HCT116 (cell line): ENCODE measurements at regions not wholly inside any gene's neighbourhood (a gene's known extent, or its start where the extent isn't known, plus 50 kb on each side); places are given as distances from the start of the nearest gene placed in this dataset.

Source experiments
- ATAC-seq: fragments of 200-7000 bp; cut with Tn5 transposase; 2 replicates; pipeline ENCODE4 v1.9.1; 2020; ENCODE audit warnings: mild to moderate bottlenecking, moderate library complexity
- BruUV-seq: library from RNA; stranded (reverse); fragments of 400-500 nt; replicated peaks from 2 replicates; lab custom pipeline; 2021; lab: Mats Ljungman, UMichigan
- CTCF ChIA-PET: fragments of 300-600 bp; sonication (Branson Sonifier 250); formaldehyde crosslinking; loops from one replicate; lab custom pipeline; 2021; ENCODE audit warnings: antibody characterized with exemption; lab: Charles Lee
- POLR2A ChIA-PET: fragments of 300-600, 350-600 bp; sonication (Branson Sonifier 250); formaldehyde crosslinking; loops from one replicate; lab custom pipeline; 2021; ENCODE audit warnings: antibody characterized with exemption; lab: Charles Lee
- RAD21 ChIA-PET, 2 experiments: fragments of 300-600 bp; sonication (Branson Sonifier 250); formaldehyde crosslinking; loops; one replicate each; lab custom pipeline; 2023; ENCODE audit warnings: low total read pairs in 2 of 2; ENCODE audit not compliant: uncharacterized antibody in 2 of 2, unreplicated experiment in 2 of 2, low non-redundant PET in 1 of 2; lab: Charles Lee
- DNase-seq: peaks from one replicate; pipeline ENCODE4 v3.0.0-alpha.2; 2010; ENCODE audit warnings: low read depth, low spot score
- H2AFZ ChIP-seq: fragments of 200-600 bp; shearing (Covaris generic), sonication (generic); 2 replicates; pipeline ENCODE4 v1.6.1; 2017; ENCODE audit warnings: low read depth, mixed run types, mixed read lengths, antibody characterized with exemption, low read length; ENCODE audit not compliant: poor library complexity, severe bottlenecking
- H3K27ac ChIP-seq: 2 replicates; pipeline ENCODE4 v1.5.1; 2012; ENCODE audit warnings: low read depth, low read length
- H3K27me3 ChIP-seq: fragments of 200-600 bp; sonication (generic); 2 replicates; pipeline ENCODE4 v1.6.1; 2016; ENCODE audit warnings: mixed run types, low read length, mixed read lengths; ENCODE audit not compliant: insufficient read depth
- H3K36me3 ChIP-seq, 2 experiments: fragments of 200-500 bp in 1 of 2; fragments of 200-600 bp in 1 of 2; sonication (Bioruptor generic) in 1 of 2; sonication (generic) in 1 of 2; 2 replicates each; pipeline versions ENCODE4 v1.5.1 to v1.6.1; 2014 to 2016; ENCODE audit warnings: low read length in 2 of 2, inconsistent platforms in 1 of 2, mixed read lengths in 1 of 2, mixed run types in 1 of 2; ENCODE audit not compliant: insufficient read depth in 2 of 2, control insufficient read depth in 1 of 2
- H3K4me1 ChIP-seq, 2 experiments: fragments of 200-600 bp in 1 of 2; sonication (generic) in 1 of 2; 2 replicates each; pipeline versions ENCODE4 v1.5.1 to v1.6.1; 2012 to 2017; ENCODE audit warnings: low read length in 2 of 2, inconsistent platforms in 1 of 2, mild to moderate bottlenecking in 1 of 2, mixed read lengths in 1 of 2, mixed run types in 1 of 2, moderate library complexity in 1 of 2; ENCODE audit not compliant: insufficient read depth in 2 of 2, control insufficient read depth in 1 of 2
- H3K4me2 ChIP-seq: fragments of 200-600 bp; sonication (generic); 2 replicates; pipeline ENCODE4 v1.6.1; 2017; ENCODE audit warnings: mixed run types, low read length, mixed read lengths
- H3K4me3 ChIP-seq, 2 experiments: fragments of 200-600 bp in 1 of 2; sonication (generic) in 1 of 2; replicated peaks in 1 of 2; 2 replicates each; pipeline ENCODE4 v1.5.1; 2011 to 2016; ENCODE audit warnings: low read length in 2 of 2, control low read depth in 1 of 2, low read depth in 1 of 2, mild to moderate bottlenecking in 1 of 2, mixed read lengths in 1 of 2, mixed run types in 1 of 2
- H3K79me2 ChIP-seq: fragments of 200-600 bp; sonication (generic); 2 replicates; pipeline ENCODE4 v1.6.1; 2017; ENCODE audit warnings: mild to moderate bottlenecking, mixed run types, low read length, moderate library complexity, mixed read lengths; ENCODE audit not compliant: insufficient read depth
- H3K9ac ChIP-seq: fragments of 200-600 bp; sonication (generic); 2 replicates; pipeline ENCODE4 v1.6.1; 2016; ENCODE audit warnings: low read length, mixed read lengths
- H3K9me2 ChIP-seq: fragments of 200-600 bp; sonication (generic), shearing (Covaris generic); 2 replicates; pipeline ENCODE4 v1.6.1; 2017; ENCODE audit warnings: mixed run types, mild to moderate bottlenecking, moderate library complexity; ENCODE audit not compliant: insufficient read depth
- H3K9me3 ChIP-seq, 2 experiments: fragments of 200-500 bp in 1 of 2; fragments of 200-600 bp in 1 of 2; sonication (Bioruptor generic) in 1 of 2; sonication (generic) in 1 of 2; 2 replicates each; pipeline ENCODE4 v1.6.1; 2014 to 2017; ENCODE audit warnings: low read length in 2 of 2, mixed read lengths in 2 of 2, inconsistent platforms in 1 of 2, low read depth in 1 of 2, mild to moderate bottlenecking in 1 of 2, mixed run types in 1 of 2, moderate library complexity in 1 of 2; ENCODE audit not compliant: control insufficient read depth in 1 of 2, insufficient read depth in 1 of 2
- H4K20me1 ChIP-seq: fragments of 200-600 bp; sonication (generic), shearing (Covaris generic); 2 replicates; pipeline ENCODE4 v1.6.1; 2017; ENCODE audit warnings: mixed run types, mild to moderate bottlenecking, moderate library complexity; ENCODE audit not compliant: insufficient read depth
- ATF3 ChIP-seq: IDR thresholded peaks from 2 replicates; pipeline ENCODE4 v1.6.1; 2012
- CBX3 ChIP-seq: IDR thresholded peaks from 2 replicates; pipeline ENCODE4 v1.6.1; 2012; ENCODE audit warnings: low read depth
- EGR1 ChIP-seq: IDR thresholded peaks from 2 replicates; pipeline ENCODE4 v1.6.1; 2012; ENCODE audit warnings: low read depth
- EZH2 ChIP-seq: fragments of 200-600 bp; sonication (generic); IDR thresholded peaks from 2 replicates; pipeline ENCODE4 v1.6.1; 2017; ENCODE audit warnings: antibody characterized with exemption, mixed run types
- JUND ChIP-seq: IDR thresholded peaks from 2 replicates; pipeline ENCODE4 v1.6.1; 2012
- MAX ChIP-seq: IDR thresholded peaks from 2 replicates; pipeline ENCODE4 v1.6.1; 2012
- POLR2A ChIP-seq: IDR thresholded peaks from 2 replicates; pipeline ENCODE4 v1.7.0; 2011; ENCODE audit warnings: borderline replicate concordance; ENCODE audit not compliant: insufficient read depth, insufficient read length; ENCODE audit errors: extremely low read depth
- REST ChIP-seq: IDR thresholded peaks from 2 replicates; pipeline ENCODE4 v1.6.1; 2012; ENCODE audit warnings: low read depth
- SIN3A ChIP-seq: IDR thresholded peaks from 2 replicates; pipeline ENCODE4 v1.6.1; 2012; ENCODE audit warnings: low read depth
- SP1 ChIP-seq: IDR thresholded peaks from 2 replicates; pipeline ENCODE4 v1.6.1; 2012; ENCODE audit warnings: low read depth
- SRF ChIP-seq: IDR thresholded peaks from 2 replicates; pipeline ENCODE4 v1.6.1; 2012; ENCODE audit warnings: low read depth
- TCF7L2 ChIP-seq: IDR thresholded peaks from 2 replicates; pipeline ENCODE4 v1.7.0; 2011; ENCODE audit warnings: borderline replicate concordance, inconsistent platforms; ENCODE audit not compliant: insufficient read depth, insufficient read length; ENCODE audit errors: extremely low read depth
- ZBTB33 ChIP-seq: IDR thresholded peaks from 2 replicates; pipeline ENCODE4 v1.6.1; 2011; ENCODE audit warnings: mild to moderate bottlenecking, low read length, moderate library complexity; ENCODE audit not compliant: insufficient replicate concordance; ENCODE audit errors: extremely low read depth
- ZFX ChIP-seq: fragments of 450-650 bp; IDR thresholded peaks from 2 replicates; pipeline ENCODE4 v1.6.1; 2017
- ZNF274 ChIP-seq: fragments of 200-500 bp; sonication (Bioruptor generic); IDR thresholded peaks from 2 replicates; pipeline ENCODE4 v1.6.1; 2014; ENCODE audit warnings: mild to moderate bottlenecking, low read depth, low read length, inconsistent platforms
- intact Hi-C: fragments of 100-400 bp; cut with micrococcal nuclease; formaldehyde crosslinking; loops from 2 replicates; pipeline ENCODE4 v1.10.0; 2022

GRCh38 chr19:30911491-30911890, 437.7 kb downstream of the TSHZ3 start:
- Histone ChIP-seq H3K9ac (no peak overlapping the region), H3K9me3 (peaks cover 0 to 45% of the 10 kb centered on the region in 2 experiments; a peak in 2 of 4 replicates), H3K27me3 (no peaks in the 10 kb centered on the region), H3K36me3 (no peaks in the 10 kb centered on the region), H3K4me2 (no peak overlapping the region), H3K79me2 (no peaks in the 10 kb centered on the region), H3K4me3 (no peak overlapping the region), H4K20me1 (no peaks in the 10 kb centered on the region), H3K27ac (no peak overlapping the region), H2AFZ (no peak overlapping the region), H3K9me2 (no peaks in the 10 kb centered on the region), H3K4me1 (no peaks in the 10 kb centered on the region)
- BruUV-seq, result no TSS peak
- intact Hi-C loops, result no loop called here
- ChIA-PET CTCF (no interaction called here), RAD21 (no interaction called here), POLR2A (no interaction called here)
- TF ChIP-seq JUND (no peak), ZNF274 (no peak), SP1 (no peak), REST (no peak), ZBTB33 (no peak), SRF (no peak), ATF3 (no peak), ZFX (no peak), POLR2A (no peak), CBX3 (no peak), EGR1 (no peak), SIN3A (no peak), TCF7L2 (no peak), MAX (no peak), EZH2 (no peak)
- ATAC-seq (no peak), DNase-seq (no peak)
